GM19395 (cell line): ENCODE measurements at regions not wholly inside any gene's neighbourhood (a gene's known extent, or its start where the extent isn't known, plus 50 kb on each side); places are given as distances from the start of the nearest gene placed in this dataset.

Experiments
- ATAC-seq: cut with Tn5 transposase; IDR thresholded peaks from one replicate; pipeline ENCODE4 v1.9.1; 2021; ENCODE audit warnings: mild to moderate bottlenecking, moderate library complexity; ENCODE audit not compliant: unreplicated experiment

DNA sequence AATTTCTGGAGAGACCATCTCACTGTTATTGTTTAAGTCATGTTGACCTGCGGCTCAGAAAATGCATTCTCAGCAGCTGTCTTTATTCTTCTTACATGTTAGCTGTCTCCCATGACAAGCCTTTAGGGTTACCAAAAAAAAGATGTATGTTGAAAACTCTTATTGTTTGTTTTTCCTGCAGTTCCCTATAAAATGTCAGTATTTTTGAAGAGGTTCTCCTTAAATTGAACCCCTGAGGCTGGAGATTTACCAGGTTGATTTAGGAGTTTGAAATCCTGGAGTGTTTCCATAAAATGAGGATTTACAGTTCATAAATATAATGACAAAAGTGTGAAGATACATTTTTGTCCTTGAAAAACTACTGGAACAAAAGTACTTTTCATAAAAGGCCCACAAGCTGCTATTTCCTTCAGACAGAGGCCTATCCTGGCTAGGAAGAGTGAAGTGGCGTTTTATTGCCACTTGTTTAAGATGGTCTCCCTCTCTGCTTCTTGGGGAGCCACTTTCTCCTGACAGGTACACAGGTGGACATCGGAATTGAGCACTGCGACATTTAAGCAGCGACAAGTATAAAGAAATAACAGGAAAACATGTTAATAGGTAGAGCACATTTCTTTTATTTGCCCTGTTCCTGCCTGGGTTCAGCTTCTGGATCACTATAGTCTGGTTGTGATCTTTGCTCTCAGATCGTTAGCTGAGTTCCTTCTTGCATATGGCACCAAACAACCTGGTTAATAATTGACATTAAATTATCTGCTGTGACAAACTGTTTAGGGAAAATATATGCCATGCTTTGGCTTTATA, 344.8 kb upstream of the RPS23 start:
- no peak for ATAC-seq

- no peak for ATAC-seq
Observed at GRCh38 chr5:82622205-82622604, 344.1 kb upstream of the RPS23 start.

DNA sequence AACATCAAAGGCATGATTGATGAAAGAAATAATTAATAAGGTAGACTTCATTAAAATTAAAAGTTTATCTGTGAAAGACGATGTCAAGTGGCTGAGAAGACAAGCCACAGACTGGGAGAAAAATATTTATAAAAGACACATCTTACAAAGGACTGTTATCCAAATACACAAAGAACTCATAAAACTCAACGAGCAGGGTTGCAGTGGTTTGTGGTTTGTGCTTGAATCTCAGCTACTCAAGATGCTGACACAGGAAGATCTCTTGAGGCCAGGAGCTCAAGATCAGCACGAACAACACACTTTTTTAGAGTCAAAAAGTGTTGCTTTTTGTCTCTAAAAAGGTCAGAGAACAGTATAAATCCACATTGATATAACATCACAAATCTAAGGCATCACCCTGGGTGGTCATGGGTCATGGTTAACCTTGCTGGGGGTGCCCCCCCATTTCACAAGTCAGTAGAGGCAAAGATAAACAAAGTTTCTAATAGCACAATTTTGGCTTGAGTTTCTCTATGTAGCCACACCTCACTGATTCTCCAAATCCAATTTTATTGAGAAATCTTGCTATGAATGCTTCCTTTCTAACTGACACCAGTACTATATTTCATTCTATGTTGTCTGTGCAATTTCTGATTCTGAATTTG, 342.9 kb upstream of the RPS23 start:
- no peak for ATAC-seq

GRCh38 chr5:82619097-82619496, 340.9 kb upstream of the RPS23 start:
- ATAC-seq, result no peak

- no peak for ATAC-seq
Observed at GRCh38 chr5:82614706-82615105, 336.6 kb upstream of the RPS23 start.

GRCh38 chr5:82613891-82614290, 335.7 kb upstream of the RPS23 start:
- no peak for ATAC-seq

- ATAC-seq, result no peak
Observed at GRCh38 chr5:82610686-82611085, 332.5 kb upstream of the RPS23 start.

DNA sequence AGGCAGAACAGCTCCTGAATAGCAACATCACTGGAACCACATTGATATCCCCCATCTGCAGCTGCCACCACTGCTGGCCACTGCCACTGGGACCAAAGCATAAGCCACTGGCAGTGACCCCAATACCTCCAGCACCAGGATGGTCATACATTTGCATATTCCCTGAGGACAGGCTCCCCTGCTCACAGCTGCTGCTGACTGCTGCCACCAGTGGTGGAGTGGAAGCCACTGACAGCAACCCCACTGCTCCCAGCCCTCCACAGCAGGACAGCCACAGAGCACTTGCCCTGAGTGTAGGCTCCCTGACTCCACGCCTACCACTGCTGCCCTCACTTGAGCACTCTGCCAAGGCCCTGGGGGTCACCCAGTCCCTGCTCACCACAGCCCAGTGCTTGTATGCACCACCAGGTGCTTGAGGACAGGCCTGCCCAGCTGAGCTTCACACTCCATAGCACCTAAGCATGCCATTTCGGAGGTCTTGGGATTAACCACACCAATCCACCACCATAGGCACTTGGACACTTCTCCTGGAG, 327.4 kb upstream of the RPS23 start:
- ATAC-seq, result no peak

- ATAC-seq, result no peak
Observed at GRCh38 chr5:82603033-82603987, 325.2 kb upstream of the RPS23 start.

DNA sequence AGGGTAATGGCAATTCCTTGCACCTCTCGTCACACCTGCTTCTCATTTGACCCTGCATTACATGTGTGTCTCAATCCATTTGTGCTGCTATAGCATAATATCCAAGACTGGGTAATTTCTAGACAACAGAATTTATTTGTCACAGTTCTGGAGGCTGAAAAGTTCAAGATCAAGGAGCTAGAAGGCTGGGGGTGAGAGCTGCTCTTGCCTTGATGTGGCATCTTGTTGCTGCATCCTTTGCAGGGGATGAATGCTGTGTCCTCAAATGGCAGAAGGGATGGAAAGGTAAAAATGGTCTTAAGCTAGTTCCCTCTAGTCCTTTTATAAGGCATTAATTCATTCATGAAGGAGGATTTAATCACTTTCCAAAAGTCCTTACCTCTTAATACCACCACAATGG, 323.7 kb upstream of the RPS23 start:
- ATAC-seq, result no peak

DNA sequence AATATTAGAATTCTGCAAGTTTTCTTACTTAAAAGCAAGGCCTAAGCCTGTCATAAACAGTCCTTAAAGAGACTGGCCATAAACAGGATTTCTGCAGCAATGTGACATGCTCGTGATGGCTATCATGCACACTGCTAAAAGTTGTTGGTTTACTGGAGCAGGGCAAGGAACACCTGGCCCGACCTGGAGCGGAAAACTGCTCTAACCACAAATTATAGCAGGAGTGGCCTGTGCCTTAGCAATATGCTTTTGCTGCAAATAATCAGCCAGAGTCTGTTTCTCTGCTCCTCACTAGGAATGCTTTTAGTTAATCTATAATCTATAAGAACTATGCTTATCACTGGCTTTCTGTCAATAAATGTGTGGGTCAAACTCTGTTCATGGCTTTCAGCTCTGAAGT, 322.9 kb upstream of the RPS23 start:
- no peak for ATAC-seq

- ATAC-seq, result no peak
Observed at GRCh38 chr5:82599692-82600091, 321.5 kb upstream of the RPS23 start.

DNA sequence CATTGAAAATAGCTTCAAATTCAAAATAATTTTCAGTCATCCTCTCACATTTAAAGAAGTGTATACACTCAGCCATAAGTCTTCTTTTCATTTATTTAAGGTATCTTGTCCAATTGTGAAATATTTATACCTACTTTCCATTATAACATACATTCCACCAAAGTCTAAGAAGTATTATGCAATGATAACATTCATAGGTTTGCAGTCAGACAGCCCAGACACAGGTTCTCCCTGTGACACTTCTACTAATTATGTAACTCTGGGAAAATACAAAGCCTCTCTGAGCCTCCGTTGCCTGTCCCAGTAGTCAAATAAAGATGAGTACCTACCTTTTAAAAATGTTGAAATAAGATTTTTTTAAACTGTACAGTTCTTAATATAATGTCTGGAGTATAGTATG, 320.9 kb upstream of the RPS23 start:
- ATAC-seq, result no peak

DNA sequence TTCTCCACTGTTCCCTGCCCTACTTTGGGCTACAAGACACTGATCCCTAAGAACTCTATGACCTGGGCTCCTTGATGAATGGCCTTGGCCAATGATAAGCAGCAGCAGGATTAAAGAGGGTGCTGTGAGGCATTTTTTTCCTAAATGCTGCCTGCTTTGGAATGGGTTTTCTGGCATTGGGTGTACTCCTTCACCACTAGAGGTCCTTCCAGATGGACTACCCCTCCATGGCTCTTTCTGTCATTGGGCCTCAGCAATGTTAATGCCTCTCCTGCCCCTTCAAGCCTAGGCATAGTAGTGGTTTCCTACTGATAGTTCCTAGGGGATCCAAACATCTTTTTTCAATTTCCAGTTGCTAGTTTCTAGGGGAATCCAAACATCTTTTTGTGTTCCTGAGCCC, 319.3 kb upstream of the RPS23 start:
- ATAC-seq, result no peak

GRCh38 chr5:82596451-82596850, 318.3 kb upstream of the RPS23 start:
- ATAC-seq, result no peak

GRCh38 chr5:82595113-82595512, 317.0 kb upstream of the RPS23 start:
- ATAC-seq, result no peak

DNA sequence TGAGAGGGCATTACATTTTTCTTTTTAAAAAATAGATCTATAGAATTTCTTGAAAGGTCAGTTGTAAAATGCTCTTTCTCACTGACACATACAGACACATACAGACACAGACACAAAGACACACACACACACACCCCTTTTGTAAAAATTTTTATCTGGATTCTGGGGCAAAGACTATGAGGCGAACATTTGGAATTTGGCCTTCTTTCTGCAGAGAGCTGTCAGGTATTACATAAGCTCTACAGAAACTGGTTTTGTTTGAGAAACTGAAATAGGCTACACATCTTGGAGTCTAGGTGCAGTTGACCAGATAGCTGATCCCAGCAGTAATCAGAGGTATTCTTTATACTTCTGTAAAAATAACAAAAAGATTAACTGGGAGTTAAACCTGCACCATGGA, 315.9 kb upstream of the RPS23 start:
- ATAC-seq, result no peak

DNA sequence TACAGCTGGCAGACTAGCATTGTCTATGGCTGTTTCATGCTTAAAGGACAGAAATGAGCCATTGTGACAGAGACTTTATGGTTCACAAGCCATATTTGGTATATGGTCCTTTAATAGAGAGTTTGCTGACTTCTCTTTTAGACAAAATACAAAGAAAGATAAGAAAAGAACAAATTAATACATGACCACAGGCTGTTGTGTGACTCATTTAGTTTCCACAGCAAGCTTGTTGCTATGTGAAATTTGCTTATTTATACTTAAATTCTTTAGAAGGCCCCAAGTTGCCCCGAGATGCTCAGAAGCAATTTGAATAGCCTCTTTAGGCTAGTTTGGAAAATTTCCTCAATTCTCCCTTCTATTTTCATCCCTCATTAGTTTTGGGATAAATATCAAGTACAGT, 315.3 kb upstream of the RPS23 start:
- no peak for ATAC-seq

DNA sequence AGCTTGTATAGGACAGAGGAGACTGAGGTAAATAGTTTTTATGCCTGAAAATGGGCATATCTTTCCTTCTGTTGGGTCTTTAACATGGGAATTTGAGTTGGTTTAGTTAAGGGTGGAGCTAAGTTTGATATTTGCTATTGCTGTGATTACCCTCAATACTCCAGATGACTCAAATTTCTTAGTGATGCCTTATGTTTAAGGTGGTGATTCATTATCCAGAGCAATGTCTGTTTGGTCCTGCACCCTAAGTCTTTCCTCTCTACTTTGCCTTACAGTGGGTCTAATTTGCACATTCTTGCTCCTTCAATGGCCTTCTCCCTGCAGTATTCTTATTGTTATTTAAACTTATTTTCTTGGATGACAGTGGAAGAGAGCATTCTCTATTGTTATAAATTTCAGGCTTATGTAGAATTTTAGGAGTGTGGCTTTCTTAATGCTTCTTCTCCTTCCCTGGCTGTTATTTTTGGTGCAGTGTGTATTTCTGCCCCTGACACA, 312.9 kb upstream of the RPS23 start:
- ATAC-seq, result no peak

DNA sequence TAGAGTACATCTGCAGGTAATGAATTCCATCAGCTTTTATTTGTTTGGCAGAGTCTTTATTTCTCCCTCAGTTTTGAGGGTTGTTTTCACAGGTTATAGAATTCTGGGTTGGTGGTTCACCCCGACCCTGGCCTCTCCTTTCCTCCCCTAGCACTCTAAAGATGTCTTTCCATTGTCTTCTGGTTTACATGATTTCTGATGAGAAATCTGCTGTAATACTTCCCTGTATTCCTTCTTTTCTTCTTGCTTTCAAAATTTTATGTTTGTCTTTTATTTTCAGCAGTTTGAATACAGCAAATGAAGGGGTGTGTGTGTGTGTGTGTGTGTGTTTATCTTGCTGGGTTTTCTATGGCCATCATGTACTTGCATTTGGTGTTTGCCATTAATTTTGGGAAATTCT, 312.0 kb upstream of the RPS23 start:
- ATAC-seq, result no peak

DNA sequence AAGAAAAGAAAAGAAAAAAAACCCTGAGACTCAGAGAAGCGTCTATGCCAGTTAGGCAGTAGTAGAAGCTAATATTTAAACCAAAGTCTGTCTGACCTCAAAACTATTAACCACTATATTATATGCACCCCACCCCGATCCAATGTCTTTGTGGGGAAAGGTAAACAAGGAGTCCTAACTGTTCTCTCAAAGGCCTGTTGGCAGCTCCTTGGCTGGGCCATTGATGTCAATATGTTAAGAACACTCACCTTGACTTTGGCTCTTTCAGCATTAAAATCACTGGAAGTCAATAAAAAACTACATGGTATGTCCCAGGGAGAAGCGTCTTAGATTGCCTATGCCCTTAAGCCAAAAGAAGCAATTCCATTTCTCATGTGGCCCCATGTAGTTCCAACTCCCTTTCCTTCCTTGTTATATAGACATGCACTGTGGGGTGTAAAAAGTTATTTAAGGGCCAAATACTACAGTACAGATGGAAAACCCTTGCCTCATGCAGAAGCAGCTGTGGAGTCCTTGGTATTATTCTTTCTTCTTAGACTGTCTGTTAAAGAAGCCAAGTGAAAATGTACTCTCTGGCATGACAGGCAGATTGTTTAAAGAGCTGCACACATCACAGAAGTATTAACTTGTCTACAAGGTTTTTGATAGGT, 308.6 kb upstream of the RPS23 start:
- ATAC-seq, result no peak
